ENCODE measurements at regions not wholly inside any gene's neighbourhood (a gene's known extent, or its start where the extent isn't known, plus 50 kb on each side); places are given as distances from the start of the nearest gene placed in this dataset.

GRCh38 chr5:60230456-60230855, 336.9 kb upstream of the PDE4D start:
- H3K9me3 Mint-ChIP-seq (ENCODE audit: low read depth): no peaks in the 10 kb centered on the region
- H3K36me3 Mint-ChIP-seq: no peaks in the 10 kb centered on the region
- CTCF ChIA-PET: no interaction called here
- no peak overlapping the region for H3K4me3 Mint-ChIP-seq
- no peak overlapping the region for H3K27ac Mint-ChIP-seq
- H3K27me3 Mint-ChIP-seq: no peaks in the 10 kb centered on the region
- DNase-seq (no peak), ATAC-seq (no peak)
- no peaks in the 10 kb centered on the region for H3K4me1 Mint-ChIP-seq

GRCh38 chr5:60229691-60230185, 336.2 kb upstream of the PDE4D start:
- H3K4me3 Mint-ChIP-seq: no peak overlapping the region
- no peaks in the 10 kb centered on the region for H3K4me1 Mint-ChIP-seq
- no peaks in the 10 kb centered on the region for H3K27me3 Mint-ChIP-seq
- H3K36me3 Mint-ChIP-seq: no peaks in the 10 kb centered on the region
- H3K9me3 Mint-ChIP-seq (ENCODE audit: low read depth): no peaks in the 10 kb centered on the region
- ATAC-seq: no peak
- no peak for DNase-seq
- CTCF ChIA-PET: no interaction called here
- H3K27ac Mint-ChIP-seq: no peak overlapping the region

- no peaks in the 10 kb centered on the region for H3K36me3 Mint-ChIP-seq
- no peak overlapping the region for H3K4me3 Mint-ChIP-seq
- no peaks in the 10 kb centered on the region for H3K9me3 Mint-ChIP-seq (ENCODE audit: low read depth)
- no peak overlapping the region for H3K27ac Mint-ChIP-seq
- DNase-seq (no peak), ATAC-seq (no peak)
- H3K27me3 Mint-ChIP-seq: no peaks in the 10 kb centered on the region
- CTCF ChIA-PET: no interaction called here
- no peaks in the 10 kb centered on the region for H3K4me1 Mint-ChIP-seq
These were observed 335.1 kb upstream of the PDE4D start for GRCh38 chr5:60228676-60229075.

GRCh38 chr5:60226128-60226527, 332.6 kb upstream of the PDE4D start:
- ATAC-seq: no peak
- H3K4me3 Mint-ChIP-seq: no peak overlapping the region
- CTCF ChIA-PET: no interaction called here

GRCh38 chr5:60223342-60223741, 329.8 kb upstream of the PDE4D start:
- Mint-ChIP-seq H3K27ac (no peak overlapping the region), H3K4me1 (no peaks in the 10 kb centered on the region), H3K9me3 (ENCODE audit: low read depth) (no peaks in the 10 kb centered on the region), H3K36me3 (no peaks in the 10 kb centered on the region), H3K4me3 (no peak overlapping the region), H3K27me3 (no peaks in the 10 kb centered on the region)
- CTCF ChIA-PET: interaction anchor here (1.6 kb wide), 1 partner anchor 10 kb away, joined by 3 read pairs; no protein-coding TSS in a partner anchor
- no peak for DNase-seq
- ATAC-seq: no peak

More at GRCh38 chr5:60226128-60226527, 332.6 kb upstream of the PDE4D start:
- Mint-ChIP-seq H3K36me3 (no peaks in the 10 kb centered on the region), H3K27me3 (no peaks in the 10 kb centered on the region), H3K4me1 (no peaks in the 10 kb centered on the region), H3K9me3 (ENCODE audit: low read depth) (no peaks in the 10 kb centered on the region), H3K27ac (no peak overlapping the region)
- DNase-seq: no peak

- H3K27ac Mint-ChIP-seq: no peak overlapping the region
- no peak overlapping the region for H3K4me3 Mint-ChIP-seq
- DNase-seq: no peak
- CTCF ChIA-PET: no interaction called here
- H3K36me3 Mint-ChIP-seq: no peaks in the 10 kb centered on the region
- no peaks in the 10 kb centered on the region for H3K9me3 Mint-ChIP-seq (ENCODE audit: low read depth)
- no peak for ATAC-seq
- H3K4me1 Mint-ChIP-seq: no peaks in the 10 kb centered on the region
- H3K27me3 Mint-ChIP-seq: no peaks in the 10 kb centered on the region
These were observed 326.4 kb upstream of the PDE4D start for GRCh38 chr5:60219921-60220320.

GRCh38 chr5:60210810-60211209, 317.3 kb upstream of the PDE4D start:
- no peak overlapping the region for H3K27ac Mint-ChIP-seq
- H3K36me3 Mint-ChIP-seq: no peaks in the 10 kb centered on the region
- no peaks in the 10 kb centered on the region for H3K27me3 Mint-ChIP-seq
- ATAC-seq (no peak), DNase-seq (no peak)
- H3K4me3 Mint-ChIP-seq: no peak overlapping the region
- peaks cover 3% of the 10 kb centered on the region for H3K9me3 Mint-ChIP-seq (ENCODE audit: low read depth)
- CTCF ChIA-PET: interaction anchor here (0.6 kb wide), 1 partner anchor 499 kb away, joined by 3 read pairs; no protein-coding TSS in a partner anchor
- H3K4me1 Mint-ChIP-seq: no peaks in the 10 kb centered on the region

GRCh38 chr5:60209146-60209840, 315.8 kb upstream of the PDE4D start:
- Mint-ChIP-seq H3K4me3 (no peak overlapping the region), H3K27ac (no peak overlapping the region), H3K9me3 (ENCODE audit: low read depth) (peaks cover 3% of the 10 kb centered on the region), H3K27me3 (no peaks in the 10 kb centered on the region), H3K36me3 (no peaks in the 10 kb centered on the region), H3K4me1 (no peaks in the 10 kb centered on the region)
- ATAC-seq: no peak
- DNase-seq: no peak
- CTCF ChIA-PET: no interaction called here

- Mint-ChIP-seq H3K27ac (no peak overlapping the region), H3K9me3 (ENCODE audit: low read depth) (peaks cover 3% of the 10 kb centered on the region), H3K27me3 (no peaks in the 10 kb centered on the region), H3K4me3 (no peak overlapping the region), H3K4me1 (no peaks in the 10 kb centered on the region), H3K36me3 (no peaks in the 10 kb centered on the region)
- DNase-seq: no peak
- ATAC-seq: no peak
- CTCF ChIA-PET: no interaction called here
These were observed 315.2 kb upstream of the PDE4D start for GRCh38 chr5:60208716-60209115.

GRCh38 chr5:60207040-60207439, 313.5 kb upstream of the PDE4D start:
- H3K36me3 Mint-ChIP-seq: no peaks in the 10 kb centered on the region
- CTCF ChIA-PET: no interaction called here
- H3K27ac Mint-ChIP-seq: no peak overlapping the region
- H3K9me3 Mint-ChIP-seq (ENCODE audit: low read depth): no peaks in the 10 kb centered on the region
- DNase-seq (no peak), ATAC-seq (no peak)
- no peak overlapping the region for H3K4me3 Mint-ChIP-seq
- no peaks in the 10 kb centered on the region for H3K27me3 Mint-ChIP-seq
- no peaks in the 10 kb centered on the region for H3K4me1 Mint-ChIP-seq

- Mint-ChIP-seq H3K9me3 (ENCODE audit: low read depth) (no peaks in the 10 kb centered on the region), H3K27me3 (no peaks in the 10 kb centered on the region), H3K4me3 (no peak overlapping the region), H3K27ac (no peak overlapping the region), H3K4me1 (no peaks in the 10 kb centered on the region), H3K36me3 (no peaks in the 10 kb centered on the region)
- CTCF ChIA-PET: no interaction called here
- ATAC-seq (no peak), DNase-seq (no peak)
These were observed 312.7 kb upstream of the PDE4D start for GRCh38 chr5:60206234-60206633.

- Mint-ChIP-seq H3K27me3 (no peaks in the 10 kb centered on the region), H3K27ac (no peak overlapping the region), H3K4me3 (no peak overlapping the region), H3K4me1 (no peaks in the 10 kb centered on the region), H3K36me3 (no peaks in the 10 kb centered on the region), H3K9me3 (ENCODE audit: low read depth) (no peaks in the 10 kb centered on the region)
- DNase-seq (no peak), ATAC-seq (no peak)
- CTCF ChIA-PET: no interaction called here
These were observed 311.5 kb upstream of the PDE4D start for GRCh38 chr5:60205071-60205470.

- DNase-seq: no peak
- no peak for ATAC-seq
- H3K9me3 Mint-ChIP-seq (ENCODE audit: low read depth): peaks cover 2% of the 10 kb centered on the region
- CTCF ChIA-PET: no interaction called here
- H3K27me3 Mint-ChIP-seq: no peaks in the 10 kb centered on the region
- H3K4me1 Mint-ChIP-seq: no peaks in the 10 kb centered on the region
- H3K27ac Mint-ChIP-seq: no peak overlapping the region
- no peaks in the 10 kb centered on the region for H3K36me3 Mint-ChIP-seq
- no peak overlapping the region for H3K4me3 Mint-ChIP-seq
These were observed 303.0 kb upstream of the PDE4D start for GRCh38 chr5:60196385-60197113.

- Mint-ChIP-seq H3K36me3 (no peaks in the 10 kb centered on the region), H3K9me3 (ENCODE audit: low read depth) (peaks cover 6% of the 10 kb centered on the region), H3K4me1 (no peaks in the 10 kb centered on the region), H3K27me3 (no peaks in the 10 kb centered on the region), H3K4me3 (no peak overlapping the region), H3K27ac (no peak overlapping the region)
- CTCF ChIA-PET: no interaction called here
- DNase-seq (no peak), ATAC-seq (no peak)
These were observed 302.0 kb upstream of the PDE4D start for GRCh38 chr5:60195551-60195950.
